Esophagus muscularis mucosa (tissue), 4 donors: ENCODE measurements at regions not wholly inside any gene's neighbourhood (a gene's known extent, or its start where the extent isn't known, plus 50 kb on each side); places are given as distances from the start of the nearest gene placed in this dataset.

Experiments used
- DNase-seq: peaks from one replicate; pipeline ENCODE4 v3.0.0-alpha.2; 2017; ENCODE audit errors: extremely low spot score
- H3K27ac ChIP-seq, 4 donors: fragments of 200-600 bp; sonication (generic); replicated peaks in 1 of 4; 1 replicate in 3 of 4; 2 replicates in 1 of 4; pipeline ENCODE4 v1.5.1; 2016 to 2019; ENCODE audit warnings: mild to moderate bottlenecking in 1 of 4
- H3K27me3 ChIP-seq, 4 donors: fragments of 200-600 bp; sonication (generic); one replicate each; pipeline versions ENCODE4 v1.5.1 to v1.6.0; 2016 to 2019
- H3K36me3 ChIP-seq, 4 donors: fragments of 200-600 bp; sonication (generic); one replicate each; pipeline ENCODE4 v1.5.1; 2016 to 2019
- H3K4me1 ChIP-seq, 4 donors: fragments of 200-600 bp; sonication (generic); one replicate each; pipeline ENCODE4 v1.5.1; 2016 to 2019
- H3K4me3 ChIP-seq, 4 donors: fragments of 200-600 bp; sonication (generic); 1 replicate in 2 of 4; 2 replicates in 2 of 4; pipeline ENCODE4 v1.5.1; 2016 to 2019; ENCODE audit warnings: mild to moderate bottlenecking in 4 of 4, moderate library complexity in 1 of 4
- H3K9me3 ChIP-seq, 4 donors: fragments of 200-600 bp; sonication (generic); 1 replicate in 3 of 4; 2 replicates in 1 of 4; pipeline ENCODE4 v1.5.1; 2016 to 2019
- EP300 ChIP-seq: sonication (generic); formaldehyde crosslinking; IDR thresholded peaks from one replicate; pipeline ENCODE4 v1.6.1; 2017; ENCODE audit warnings: antibody characterized with exemption
- POLR2A ChIP-seq: fragments of 450-650 bp; IDR thresholded peaks from one replicate; pipeline ENCODE4 v1.6.1; 2017; ENCODE audit warnings: antibody characterized with exemption, moderate library complexity, mild to moderate bottlenecking, low read depth
- POLR2AphosphoS5 ChIP-seq, 2 donors: sonication (generic); formaldehyde crosslinking; IDR thresholded peaks; one replicate each; pipeline ENCODE4 v1.6.1; 2017; ENCODE audit warnings: antibody characterized with exemption in 2 of 2
- WGBS: methylation state at CpG from one replicate; pipeline ENCODE4 v1.1.5; 2018; 5-methylcytosine and 5-hydroxymethylcytosine counted together
- intact Hi-C: fragments of 100-400 bp; cut with DNase I; formaldehyde crosslinking; loops from one replicate; pipeline ENCODE4 v1.15.1; 2023
- TF ChIP-seq, protein P1 (sequence below), 3 experiments: fragments of 200-600 bp in 2 of 3; fragments of 450-650 bp in 1 of 3; sonication (generic) in 2 of 3; IDR thresholded peaks; one replicate each; pipeline ENCODE4 v1.5.1; 2017 to 2019; ENCODE audit warnings: antibody characterized with exemption in 3 of 3, mild to moderate bottlenecking in 2 of 3, moderate library complexity in 1 of 3

DNA sequence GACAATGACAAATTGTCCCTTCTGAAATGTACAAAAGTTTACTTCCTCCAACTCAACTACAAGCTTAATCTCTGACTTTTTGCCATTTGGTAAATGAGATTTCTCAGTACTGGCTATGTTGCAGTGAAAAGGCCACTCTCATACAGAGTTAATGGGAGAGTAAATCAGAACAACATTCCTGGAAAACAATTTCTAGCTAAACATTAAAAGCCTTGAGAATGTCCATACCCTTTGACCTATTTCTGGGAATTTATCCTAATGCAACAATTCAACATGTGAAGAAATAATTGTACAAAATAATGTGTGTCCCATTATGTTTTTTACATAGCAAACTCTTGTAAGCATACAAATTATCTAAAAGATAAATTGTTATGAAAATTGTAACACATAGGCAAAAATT, 56.3 kb upstream of the SPEF2 start:
- TF ChIP-seq POLR2AphosphoS5 (IDR thresholded peaks at IDR 0.05): no peak
- TF ChIP-seq POLR2A: no peak
- TF ChIP-seq EP300: no peak
- TF ChIP-seq, protein P1, sequence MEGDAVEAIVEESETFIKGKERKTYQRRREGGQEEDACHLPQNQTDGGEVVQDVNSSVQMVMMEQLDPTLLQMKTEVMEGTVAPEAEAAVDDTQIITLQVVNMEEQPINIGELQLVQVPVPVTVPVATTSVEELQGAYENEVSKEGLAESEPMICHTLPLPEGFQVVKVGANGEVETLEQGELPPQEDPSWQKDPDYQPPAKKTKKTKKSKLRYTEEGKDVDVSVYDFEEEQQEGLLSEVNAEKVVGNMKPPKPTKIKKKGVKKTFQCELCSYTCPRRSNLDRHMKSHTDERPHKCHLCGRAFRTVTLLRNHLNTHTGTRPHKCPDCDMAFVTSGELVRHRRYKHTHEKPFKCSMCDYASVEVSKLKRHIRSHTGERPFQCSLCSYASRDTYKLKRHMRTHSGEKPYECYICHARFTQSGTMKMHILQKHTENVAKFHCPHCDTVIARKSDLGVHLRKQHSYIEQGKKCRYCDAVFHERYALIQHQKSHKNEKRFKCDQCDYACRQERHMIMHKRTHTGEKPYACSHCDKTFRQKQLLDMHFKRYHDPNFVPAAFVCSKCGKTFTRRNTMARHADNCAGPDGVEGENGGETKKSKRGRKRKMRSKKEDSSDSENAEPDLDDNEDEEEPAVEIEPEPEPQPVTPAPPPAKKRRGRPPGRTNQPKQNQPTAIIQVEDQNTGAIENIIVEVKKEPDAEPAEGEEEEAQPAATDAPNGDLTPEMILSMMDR (IDR thresholded peaks at IDR 0.05): no peak
- no peaks in the 10 kb centered on the region for H3K36me3 ChIP-seq

DNA sequence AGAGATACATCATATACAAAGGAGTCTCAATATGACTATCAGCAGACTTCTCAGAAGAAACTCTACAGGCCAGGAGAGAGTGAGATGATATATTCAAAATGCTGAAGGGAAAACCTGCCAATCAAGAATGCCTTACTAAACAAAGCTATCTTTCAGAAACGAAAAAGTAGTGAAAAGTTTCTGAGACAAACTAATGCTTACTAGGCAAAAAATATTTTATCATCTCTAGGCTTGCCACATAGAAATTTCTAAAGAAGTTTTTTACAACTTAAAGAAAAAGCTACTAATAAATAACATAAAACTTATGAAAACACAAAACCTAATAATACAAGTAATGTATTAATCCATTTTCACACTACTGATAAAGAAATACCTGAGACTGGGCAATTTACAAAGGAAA, 59.9 kb upstream of the SPEF2 start:
- TF ChIP-seq POLR2A (no peak), EP300 (no peak), POLR2AphosphoS5 (IDR thresholded peaks at IDR 0.05) (no peak)
- TF ChIP-seq, protein P1 (IDR thresholded peaks at IDR 0.05): no peak
- no peaks in the 10 kb centered on the region for H3K4me1 ChIP-seq
- H3K27me3 ChIP-seq: no peaks in the 10 kb centered on the region
- 67% methylated on average over 1 of the region's 1 CpG for WGBS
- no peak overlapping the region for H3K27ac ChIP-seq
- H3K36me3 ChIP-seq: no peaks in the 10 kb centered on the region
- no peak for DNase-seq
- H3K4me3 ChIP-seq: no peak overlapping the region
- intact Hi-C loops: no loop called here
- peaks cover 0 to 29% (median 18%) of the 10 kb centered on the region in 4 donors for H3K9me3 ChIP-seq

More for the DNA sequence above, 56.3 kb upstream of the SPEF2 start:
- Histone ChIP-seq H3K27ac (no peak overlapping the region), H3K27me3 (no peaks in the 10 kb centered on the region), H3K9me3 (peaks cover 0 to 27% (median 17%) of the 10 kb centered on the region in 4 donors), H3K4me1 (no peaks in the 10 kb centered on the region), H3K4me3 (no peak overlapping the region)
- intact Hi-C loops: no loop called here
- DNase-seq: no peak

DNA sequence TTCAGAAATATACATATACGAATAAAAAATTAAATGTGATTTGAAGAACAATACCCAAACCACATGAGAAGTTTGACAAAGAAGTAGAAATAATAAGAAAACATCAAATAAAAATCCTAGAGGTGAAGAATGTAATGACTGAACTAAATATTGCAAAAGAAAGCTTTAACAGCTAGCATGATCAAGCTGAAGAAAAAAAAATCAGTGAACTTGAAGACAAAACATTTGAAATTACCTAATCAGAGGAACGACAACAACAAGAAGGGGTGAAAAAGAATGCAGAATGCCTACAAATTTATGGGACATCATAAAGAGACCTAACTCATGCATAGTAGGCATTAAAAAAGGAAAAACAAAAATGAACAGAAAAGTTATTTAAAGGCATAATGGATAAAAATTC, 60.5 kb upstream of the SPEF2 start:
- H3K36me3 ChIP-seq: no peaks in the 10 kb centered on the region
- TF ChIP-seq, protein P1 (IDR thresholded peaks at IDR 0.05): no peak
- TF ChIP-seq POLR2A (no peak), POLR2AphosphoS5 (IDR thresholded peaks at IDR 0.05) (no peak), EP300 (no peak)
- H3K4me1 ChIP-seq: no peaks in the 10 kb centered on the region
- no peak for DNase-seq
- H3K9me3 ChIP-seq: peaks cover 0 to 29% (median 18%) of the 10 kb centered on the region in 4 donors
- no peaks in the 10 kb centered on the region for H3K27me3 ChIP-seq
- no peak overlapping the region for H3K27ac ChIP-seq
- H3K4me3 ChIP-seq: no peak overlapping the region
- intact Hi-C loops: no loop called here
- WGBS: 73% methylated on average over 2 of the region's 2 CpGs

DNA sequence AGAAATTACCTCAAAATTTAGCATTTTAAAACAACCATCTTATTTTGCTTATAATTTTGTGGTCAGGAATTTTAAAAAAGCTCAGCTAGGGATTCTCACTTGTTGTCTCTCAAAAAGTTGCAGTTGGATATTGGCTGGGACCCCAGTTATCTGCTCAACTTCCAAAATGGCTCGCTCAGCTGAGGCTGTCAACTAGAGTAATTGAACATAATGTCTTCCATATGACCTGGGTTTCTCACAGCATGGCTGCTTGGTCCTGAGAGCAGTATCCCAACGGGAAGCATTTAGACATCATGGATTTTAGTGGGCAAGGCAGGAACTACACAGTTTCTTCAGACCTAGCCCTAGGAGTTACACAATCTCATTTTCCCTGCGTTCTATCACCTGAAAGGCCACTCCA, 63.6 kb upstream of the SPEF2 start:
- no peak for DNase-seq
- Histone ChIP-seq H3K4me1 (no peaks in the 10 kb centered on the region), H3K27ac (no peak overlapping the region), H3K27me3 (no peaks in the 10 kb centered on the region), H3K36me3 (no peaks in the 10 kb centered on the region), H3K4me3 (no peak overlapping the region), H3K9me3 (peaks cover 0 to 27% (median 18%) of the 10 kb centered on the region in 4 donors)
- TF ChIP-seq POLR2AphosphoS5 (IDR thresholded peaks at IDR 0.05): no peak
- no peak for TF ChIP-seq POLR2A
- TF ChIP-seq, protein P1 (IDR thresholded peaks at IDR 0.05): no peak
- TF ChIP-seq EP300: no peak
- intact Hi-C loops: no loop called here
- WGBS: 34% methylated on average over 3 of the region's 3 CpGs

DNA sequence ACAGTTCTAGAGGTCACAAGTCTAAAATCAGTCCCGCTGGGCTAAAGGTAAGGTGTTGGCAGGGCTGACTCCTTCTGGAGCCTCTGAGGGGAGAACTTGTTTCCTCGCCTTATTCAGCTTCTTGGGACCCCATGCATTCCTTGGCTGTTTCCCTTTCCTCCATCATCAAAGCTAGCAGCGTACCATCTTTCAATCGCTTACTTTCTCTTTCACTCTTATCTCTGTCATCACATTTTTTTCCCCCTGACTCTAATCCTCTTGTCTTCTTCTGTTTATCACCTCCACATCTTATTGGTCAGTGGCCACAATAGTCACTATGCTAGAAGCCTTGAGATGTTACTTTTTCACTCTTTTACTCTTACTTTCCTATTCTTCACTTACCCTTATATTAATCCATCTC, 72.5 kb upstream of the SPEF2 start:
- intact Hi-C loops: no loop called here
- WGBS: 72% methylated on average over 4 of the region's 4 CpGs
- Histone ChIP-seq H3K27me3 (peaks cover 0 to 4% (median 0%) of the 10 kb centered on the region in 4 donors), H3K4me1 (no peaks in the 10 kb centered on the region), H3K36me3 (no peaks in the 10 kb centered on the region), H3K9me3 (no peaks in the 10 kb centered on the region), H3K27ac (no peak overlapping the region), H3K4me3 (no peak overlapping the region)
- no peak for DNase-seq
- TF ChIP-seq EP300 (no peak), POLR2AphosphoS5 (IDR thresholded peaks at IDR 0.05) (no peak)
